ENCODE measurements at regions not wholly inside any gene's neighbourhood (a gene's known extent, or its start where the extent isn't known, plus 50 kb on each side); places are given as distances from the start of the nearest gene placed in this dataset.
A peak's percentile ranks its signal among the peaks of the same experiment; 100 is the strongest.

DNA sequence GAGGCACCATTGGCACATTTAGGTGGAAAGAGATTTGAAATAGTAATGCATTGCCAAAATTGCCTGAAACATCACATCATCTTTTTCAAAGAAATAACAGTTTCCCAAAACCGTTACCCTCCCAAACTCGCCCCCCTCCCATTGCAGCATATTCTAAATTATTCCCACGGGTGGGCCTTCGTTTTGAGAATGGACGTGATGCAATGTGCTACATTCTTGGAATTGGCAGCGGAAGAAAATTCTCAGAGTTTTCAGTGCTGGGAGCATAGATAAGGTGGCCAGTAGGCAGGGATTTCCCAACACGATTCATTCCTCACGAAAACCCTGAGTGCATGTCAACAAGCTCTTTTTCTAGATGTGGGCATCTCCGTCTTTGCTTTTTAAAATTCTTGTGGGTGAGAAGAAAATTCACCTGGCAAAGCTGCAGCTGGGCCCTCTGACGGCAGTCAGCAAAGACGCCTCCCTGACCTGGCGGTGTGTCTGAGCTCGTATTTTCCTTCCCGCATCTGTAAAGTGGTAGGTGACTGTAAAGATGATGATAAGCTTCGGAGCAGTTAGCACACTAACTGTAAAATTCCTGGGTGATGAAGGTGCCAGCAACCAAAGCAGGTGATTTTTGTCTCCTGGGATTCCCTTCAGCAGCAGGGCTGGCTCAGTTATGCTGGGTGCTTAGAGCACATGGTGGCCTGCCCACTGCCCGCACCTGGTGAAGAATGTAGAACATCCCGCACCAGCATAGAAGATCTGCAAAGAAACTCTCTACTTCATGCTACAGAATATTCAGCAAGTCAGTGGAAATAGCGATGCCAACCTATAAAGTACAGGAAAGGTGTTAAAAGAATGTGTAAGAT, 141.9 kb upstream of the KLF6 start (continued):
- TF ChIP-seq NFRKB (IDR thresholded peaks at IDR 0.05; ENCODE audit: low read depth) (peak; percentile 84; the same call in 1 of the 2 replicates), CHCHD3 (CRISPR knock-in tag; IDR thresholded peaks at IDR 0.05) (no peak), MCM7 (IDR thresholded peaks at IDR 0.05) (no peak), ZNF324 (CRISPR knock-in tag; IDR thresholded peaks at IDR 0.05) (no peak), EHMT2 (IDR thresholded peaks at IDR 0.05) (no peak), POLR2B (IDR thresholded peaks at IDR 0.05; ENCODE audit: low read depth, partially characterized antibody) (no peak), NFE2L1 (tag; IDR thresholded peaks at IDR 0.05; ENCODE audit: borderline replicate concordance, low read depth) (no peak), ZNF436 (CRISPR knock-in tag; IDR thresholded peaks at IDR 0.05) (no peak), POLR2AphosphoS5 (IDR thresholded peaks at IDR 0.05; ENCODE audit: control insufficient read depth, insufficient read depth, low read depth, low read length) (peak; percentile 22; the same call in 1 of the 2 replicates), JUNB (CRISPR knock-in tag; conservative IDR thresholded peaks at IDR 0.05) (no peak), TFAM (CRISPR knock-in tag; conservative IDR thresholded peaks at IDR 0.05) (no peak), ZKSCAN1 (IDR thresholded peaks at IDR 0.05; ENCODE audit: low read depth, low read length) (no peak), IFI16 (CRISPR knock-in tag; IDR thresholded peaks at IDR 0.05) (no peak), DPF2 (IDR thresholded peaks at IDR 0.05) (peak; percentile 94), MTF1 (CRISPR knock-in tag; IDR thresholded peaks at IDR 0.05; ENCODE audit: borderline replicate concordance) (no peak), CBX8 (IDR thresholded peaks at IDR 0.05; ENCODE audit: borderline replicate concordance, extremely low read depth, low read depth, low read length, poor library complexity, severe bottlenecking) (no peak)
- TF ChIP-seq, protein P1, sequence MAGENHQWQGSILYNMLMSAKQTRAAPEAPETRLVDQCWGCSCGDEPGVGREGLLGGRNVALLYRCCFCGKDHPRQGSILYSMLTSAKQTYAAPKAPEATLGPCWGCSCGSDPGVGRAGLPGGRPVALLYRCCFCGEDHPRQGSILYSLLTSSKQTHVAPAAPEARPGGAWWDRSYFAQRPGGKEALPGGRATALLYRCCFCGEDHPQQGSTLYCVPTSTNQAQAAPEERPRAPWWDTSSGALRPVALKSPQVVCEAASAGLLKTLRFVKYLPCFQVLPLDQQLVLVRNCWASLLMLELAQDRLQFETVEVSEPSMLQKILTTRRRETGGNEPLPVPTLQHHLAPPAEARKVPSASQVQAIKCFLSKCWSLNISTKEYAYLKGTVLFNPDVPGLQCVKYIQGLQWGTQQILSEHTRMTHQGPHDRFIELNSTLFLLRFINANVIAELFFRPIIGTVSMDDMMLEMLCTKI (IDR thresholded peaks at IDR 0.05; ENCODE audit: partially characterized antibody): no peak
- TF ChIP-seq, protein P2, sequence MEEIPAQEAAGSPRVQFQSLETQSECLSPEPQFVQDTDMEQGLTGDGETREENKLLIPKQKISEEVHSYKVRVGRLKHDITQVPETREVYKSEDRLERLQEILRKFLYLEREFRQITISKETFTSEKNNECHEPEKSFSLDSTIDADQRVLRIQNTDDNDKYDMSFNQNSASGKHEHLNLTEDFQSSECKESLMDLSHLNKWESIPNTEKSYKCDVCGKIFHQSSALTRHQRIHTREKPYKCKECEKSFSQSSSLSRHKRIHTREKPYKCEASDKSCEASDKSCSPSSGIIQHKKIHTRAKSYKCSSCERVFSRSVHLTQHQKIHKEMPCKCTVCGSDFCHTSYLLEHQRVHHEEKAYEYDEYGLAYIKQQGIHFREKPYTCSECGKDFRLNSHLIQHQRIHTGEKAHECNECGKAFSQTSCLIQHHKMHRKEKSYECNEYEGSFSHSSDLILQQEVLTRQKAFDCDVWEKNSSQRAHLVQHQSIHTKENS (CRISPR knock-in tag; IDR thresholded peaks at IDR 0.05): no peak
- TF ChIP-seq, protein P3, sequence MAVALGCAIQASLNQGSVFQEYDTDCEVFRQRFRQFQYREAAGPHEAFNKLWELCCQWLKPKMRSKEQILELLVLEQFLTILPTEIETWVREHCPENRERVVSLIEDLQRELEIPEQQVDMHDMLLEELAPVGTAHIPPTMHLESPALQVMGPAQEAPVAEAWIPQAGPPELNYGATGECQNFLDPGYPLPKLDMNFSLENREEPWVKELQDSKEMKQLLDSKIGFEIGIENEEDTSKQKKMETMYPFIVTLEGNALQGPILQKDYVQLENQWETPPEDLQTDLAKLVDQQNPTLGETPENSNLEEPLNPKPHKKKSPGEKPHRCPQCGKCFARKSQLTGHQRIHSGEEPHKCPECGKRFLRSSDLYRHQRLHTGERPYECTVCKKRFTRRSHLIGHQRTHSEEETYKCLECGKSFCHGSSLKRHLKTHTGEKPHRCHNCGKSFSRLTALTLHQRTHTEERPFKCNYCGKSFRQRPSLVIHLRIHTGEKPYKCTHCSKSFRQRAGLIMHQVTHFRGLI (CRISPR knock-in tag; IDR thresholded peaks at IDR 0.05): no peak
- TF ChIP-seq, protein P4, sequence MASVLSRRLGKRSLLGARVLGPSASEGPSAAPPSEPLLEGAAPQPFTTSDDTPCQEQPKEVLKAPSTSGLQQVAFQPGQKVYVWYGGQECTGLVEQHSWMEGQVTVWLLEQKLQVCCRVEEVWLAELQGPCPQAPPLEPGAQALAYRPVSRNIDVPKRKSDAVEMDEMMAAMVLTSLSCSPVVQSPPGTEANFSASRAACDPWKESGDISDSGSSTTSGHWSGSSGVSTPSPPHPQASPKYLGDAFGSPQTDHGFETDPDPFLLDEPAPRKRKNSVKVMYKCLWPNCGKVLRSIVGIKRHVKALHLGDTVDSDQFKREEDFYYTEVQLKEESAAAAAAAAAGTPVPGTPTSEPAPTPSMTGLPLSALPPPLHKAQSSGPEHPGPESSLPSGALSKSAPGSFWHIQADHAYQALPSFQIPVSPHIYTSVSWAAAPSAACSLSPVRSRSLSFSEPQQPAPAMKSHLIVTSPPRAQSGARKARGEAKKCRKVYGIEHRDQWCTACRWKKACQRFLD (CRISPR knock-in tag; IDR thresholded peaks at IDR 0.05): no peak
- TF ChIP-seq, protein P5, sequence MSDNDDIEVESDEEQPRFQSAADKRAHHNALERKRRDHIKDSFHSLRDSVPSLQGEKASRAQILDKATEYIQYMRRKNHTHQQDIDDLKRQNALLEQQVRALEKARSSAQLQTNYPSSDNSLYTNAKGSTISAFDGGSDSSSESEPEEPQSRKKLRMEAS (CRISPR knock-in tag; IDR thresholded peaks at IDR 0.05): no peak
- TF ChIP-seq, protein P6, sequence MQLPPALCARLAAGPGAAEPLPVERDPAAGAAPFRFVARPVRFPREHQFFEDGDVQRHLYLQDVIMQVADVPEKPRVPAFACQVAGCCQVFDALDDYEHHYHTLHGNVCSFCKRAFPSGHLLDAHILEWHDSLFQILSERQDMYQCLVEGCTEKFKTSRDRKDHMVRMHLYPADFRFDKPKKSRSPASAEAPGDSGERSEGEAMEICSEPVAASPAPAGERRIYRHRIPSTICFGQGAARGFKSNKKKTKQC (CRISPR knock-in tag; IDR thresholded peaks at IDR 0.05): no peak

Measured in K562 (cell line).